ENCODE measurements at regions not wholly inside any gene's neighbourhood (a gene's known extent, or its start where the extent isn't known, plus 50 kb on each side); places are given as distances from the start of the nearest gene placed in this dataset.
"Not testable (repeated sequence)": the region's sequence is repeated elsewhere in the genome, so short reads cannot be mapped to it uniquely, and the experiment has no call there.

DNA sequence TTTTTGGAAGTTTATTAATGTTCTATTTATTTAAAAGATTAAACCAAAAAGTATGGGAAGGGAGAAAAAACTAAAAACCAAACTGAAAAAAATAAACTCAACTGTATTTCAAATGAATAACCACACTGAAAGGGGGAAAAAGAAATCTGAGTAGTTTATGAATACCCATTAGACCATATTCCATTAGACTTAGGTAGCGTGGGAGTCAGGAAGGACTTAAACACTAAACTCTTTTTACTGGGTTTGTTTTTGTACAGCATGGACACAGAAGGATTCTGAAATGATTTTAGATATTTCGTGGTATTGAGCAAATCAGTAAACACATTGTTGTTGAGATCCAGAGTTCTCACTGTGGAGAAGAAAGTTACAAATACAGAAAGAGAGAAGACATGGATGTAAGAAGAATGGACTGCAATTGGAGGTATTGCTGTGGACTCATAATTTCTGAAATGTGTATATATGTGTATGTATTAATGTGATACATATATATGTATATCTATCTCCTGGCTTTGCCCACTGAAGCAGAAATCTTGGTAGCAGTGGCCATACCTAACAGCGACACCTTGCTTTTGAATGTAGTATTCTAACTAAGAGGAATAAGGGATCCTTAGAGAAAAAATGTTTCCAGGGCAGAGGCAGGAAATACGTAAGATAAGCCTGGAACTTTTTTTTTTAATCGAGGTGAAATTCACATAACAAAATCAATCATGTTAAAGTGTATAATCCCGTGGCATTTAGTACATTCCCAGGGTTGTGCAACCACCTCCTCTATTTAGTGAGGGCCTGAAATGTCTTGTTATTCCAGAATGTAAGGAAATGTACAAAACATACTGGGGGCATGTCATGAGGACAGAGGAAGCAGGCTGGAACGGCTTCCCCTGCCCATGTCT is 228.8 kb downstream of the SMARCA2 start:
- DNase-seq (ENCODE audit: low spot score), result no peak

- no peak for DNase-seq (ENCODE audit: low spot score)
Observed at GRCh38 chr9:2247340-2247739, 232.2 kb downstream of the SMARCA2 start.

- no peak for DNase-seq (ENCODE audit: low spot score)
Observed at GRCh38 chr9:2248768-2249265, 233.7 kb downstream of the SMARCA2 start.

DNA sequence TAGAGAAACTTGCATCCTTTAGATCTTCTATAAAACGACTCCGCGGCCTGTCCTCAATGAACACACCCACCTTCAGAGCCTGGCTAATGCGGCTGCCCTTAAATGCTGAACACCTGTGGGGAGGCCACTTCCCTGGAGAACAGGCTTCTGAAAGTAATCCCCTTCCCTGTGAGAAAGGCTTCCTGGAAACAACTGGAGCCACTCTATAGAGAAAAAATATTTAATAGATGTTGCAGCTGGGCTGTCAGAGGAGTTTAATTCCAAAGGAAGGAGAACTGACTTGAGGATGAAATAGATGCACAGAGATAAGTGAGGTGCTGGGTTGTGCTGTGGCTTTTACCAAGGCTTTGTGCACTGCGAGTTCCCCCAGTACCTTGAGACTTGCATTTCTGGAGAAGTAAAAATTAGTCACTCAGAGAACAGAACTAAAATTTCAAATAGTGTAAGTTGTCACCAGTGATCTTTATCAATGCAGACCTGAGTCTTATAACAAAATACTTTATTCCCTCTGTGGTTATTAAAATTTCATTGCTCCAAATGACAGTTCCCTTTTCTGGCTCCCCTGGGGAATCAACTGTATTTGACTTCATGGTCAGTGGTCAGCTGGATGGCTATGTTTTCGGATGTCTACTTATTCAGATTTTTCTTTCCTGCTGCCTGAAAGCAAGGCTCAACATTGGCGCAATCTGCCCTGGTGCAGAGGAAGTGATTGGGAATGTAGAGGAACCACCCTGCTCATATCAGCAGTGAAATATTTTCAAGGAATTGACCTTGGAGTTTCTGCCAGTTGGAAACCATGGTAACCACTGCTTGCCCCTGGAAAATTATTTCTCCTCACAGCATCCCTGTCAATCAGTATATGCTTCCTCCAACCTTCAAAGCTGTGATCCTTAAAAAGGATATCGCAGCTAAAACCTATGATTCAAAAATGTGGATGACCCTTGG is 238.8 kb downstream of the SMARCA2 start:
- no peak for DNase-seq (ENCODE audit: low spot score)

DNA sequence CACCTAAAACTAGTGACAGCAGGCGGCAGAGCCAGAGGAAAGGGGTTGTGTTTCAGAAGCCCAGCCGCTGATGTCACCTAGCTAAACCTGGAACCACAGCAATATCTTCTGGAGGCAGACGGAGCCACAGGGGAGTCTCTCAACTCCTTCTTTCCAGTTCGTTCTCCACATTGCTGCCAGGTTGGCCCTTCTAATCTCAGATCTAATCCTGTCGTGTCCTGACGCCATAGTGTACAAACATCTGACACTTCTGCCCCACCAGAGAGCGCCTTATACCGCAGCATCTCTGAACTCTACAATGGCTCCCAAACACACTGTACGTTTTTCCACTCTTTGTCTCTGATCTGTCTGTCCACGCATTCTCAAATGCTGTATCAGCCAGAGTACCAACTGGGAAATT is 240.0 kb downstream of the SMARCA2 start:
- no peak for DNase-seq (ENCODE audit: low spot score)

DNA sequence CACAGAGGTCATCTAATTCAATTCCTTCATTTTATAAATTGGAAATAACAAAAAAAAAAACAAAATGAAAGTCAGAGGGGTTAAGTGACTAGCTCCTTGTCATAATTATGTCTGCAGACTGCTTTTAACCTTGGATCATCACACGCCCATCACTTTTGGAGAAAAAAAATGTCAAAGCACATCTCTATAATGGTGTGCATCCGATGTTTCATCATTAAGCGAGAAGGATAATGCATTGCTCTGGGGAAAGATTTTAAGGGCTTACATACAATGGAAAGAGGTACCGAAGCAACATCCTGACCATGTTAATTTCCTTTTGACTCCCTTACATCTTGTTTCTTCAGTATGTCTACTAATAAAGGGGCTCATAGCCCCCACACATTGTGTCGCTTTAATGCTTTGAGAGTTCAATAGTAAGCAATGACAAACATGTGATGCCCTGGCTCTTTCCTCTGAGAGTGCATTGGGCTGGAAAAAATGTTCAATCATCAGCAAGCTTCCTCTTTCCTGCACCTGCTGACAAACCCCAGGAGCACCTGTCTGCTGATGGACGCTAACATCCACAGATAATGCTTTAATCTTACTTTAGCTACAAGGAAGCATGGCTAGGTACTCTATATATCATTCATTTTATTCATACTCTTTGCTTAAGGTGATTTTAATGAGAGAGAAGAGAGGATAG is 242.2 kb downstream of the SMARCA2 start:
- no peak for DNase-seq (ENCODE audit: low spot score)

DNA sequence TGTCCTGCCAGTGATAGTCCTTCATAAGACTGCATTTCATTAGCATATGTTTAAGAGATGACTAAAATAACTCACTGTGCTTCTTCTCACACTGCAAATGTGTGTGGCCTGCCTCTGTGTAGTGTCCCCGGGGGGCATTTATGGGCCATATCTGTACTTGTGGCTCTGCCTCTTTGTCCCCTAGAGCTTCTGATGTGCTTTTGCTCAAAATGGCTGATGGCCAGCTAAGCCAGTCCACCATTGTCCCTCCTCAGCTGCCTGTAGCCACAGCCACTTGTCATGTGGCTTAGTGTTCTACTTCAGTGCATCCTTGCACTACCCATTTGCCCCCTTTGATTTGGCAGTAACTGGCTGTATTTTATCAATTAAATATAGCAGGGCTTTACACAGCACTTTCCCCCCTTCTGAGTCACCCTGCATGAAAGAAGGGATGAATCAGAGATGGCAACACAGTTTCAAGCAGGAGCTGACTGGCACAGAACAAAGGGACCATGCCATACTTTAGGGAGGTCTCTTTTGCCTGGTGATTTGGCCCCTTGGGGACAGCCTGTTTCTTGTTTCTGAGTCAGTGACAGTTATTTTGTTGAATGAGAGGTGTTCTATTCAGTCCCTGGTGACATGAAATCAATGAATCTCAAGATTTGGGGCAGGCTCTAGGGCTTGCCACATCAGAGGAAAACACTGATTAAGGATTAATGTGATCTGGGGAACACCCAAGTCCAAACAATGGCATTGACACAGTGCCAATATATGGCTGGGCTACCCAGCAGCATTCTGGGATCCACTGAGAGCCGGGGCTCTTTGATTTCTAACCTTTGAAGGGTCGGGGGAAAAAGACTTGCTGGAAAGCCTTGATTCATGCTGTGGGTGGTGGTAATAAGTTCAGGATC is 245.5 kb downstream of the SMARCA2 start:
- peak; percentile 29 for DNase-seq (ENCODE audit: low spot score)

- no peak for DNase-seq (ENCODE audit: low spot score)
Observed at GRCh38 chr9:2261421-2262103, 246.4 kb downstream of the SMARCA2 start.

DNA sequence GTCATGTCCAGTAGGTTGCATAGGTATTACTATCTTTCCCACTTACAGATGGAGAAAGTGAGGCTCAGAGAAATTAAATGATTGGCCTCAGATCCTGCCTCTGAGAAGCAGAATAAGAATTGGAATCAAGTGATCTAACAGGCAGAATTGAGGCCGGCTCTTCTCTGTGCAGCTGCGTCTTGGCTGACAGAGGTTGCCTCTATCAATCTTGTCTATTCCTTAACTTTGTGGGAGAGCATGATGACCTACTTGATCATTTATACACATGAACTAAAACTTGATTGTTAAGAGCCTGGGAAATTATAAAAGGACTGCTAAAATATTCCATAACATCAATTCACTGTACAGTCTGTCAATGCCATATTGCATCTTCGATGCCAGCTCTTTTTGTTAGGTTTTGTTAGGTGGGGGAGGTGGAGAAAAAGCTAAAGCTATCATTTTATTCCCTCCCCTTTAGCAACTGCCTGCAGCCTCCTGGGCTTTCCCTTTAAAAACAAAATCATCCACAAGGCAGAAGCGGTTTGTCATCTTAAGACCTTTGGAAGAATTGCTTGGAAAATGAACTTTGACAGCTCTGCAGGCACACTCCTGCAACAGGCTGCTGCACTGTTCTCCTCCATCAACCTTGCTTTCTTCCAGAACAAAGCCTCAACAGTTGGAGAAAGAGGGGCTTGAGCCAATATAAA is 247.4 kb downstream of the SMARCA2 start:
- DNase-seq (ENCODE audit: low spot score), result no peak

DNA sequence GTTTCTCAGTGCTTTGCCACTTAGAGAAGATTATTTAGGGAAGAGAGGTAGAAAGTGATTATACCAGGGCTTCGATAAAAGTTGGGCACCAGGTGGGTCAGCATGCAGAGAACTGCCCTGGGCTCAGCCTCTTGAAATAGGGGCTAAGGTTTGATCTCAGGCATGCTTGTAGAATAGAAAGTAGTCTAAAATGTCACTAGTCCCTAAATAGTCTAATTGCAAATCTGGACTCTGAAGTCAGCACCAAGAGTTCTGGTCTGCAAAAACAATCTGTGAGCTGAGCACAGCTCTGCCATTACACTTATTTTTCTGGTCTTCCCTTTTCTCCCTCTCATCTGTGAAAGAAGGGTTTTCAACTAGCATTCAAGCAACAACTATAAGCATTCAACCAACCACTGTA is 248.0 kb downstream of the SMARCA2 start:
- DNase-seq (ENCODE audit: low spot score), result no peak

GRCh38 chr9:2263665-2264064 is 248.5 kb downstream of the SMARCA2 start:
- DNase-seq (ENCODE audit: low spot score), result no peak

DNA sequence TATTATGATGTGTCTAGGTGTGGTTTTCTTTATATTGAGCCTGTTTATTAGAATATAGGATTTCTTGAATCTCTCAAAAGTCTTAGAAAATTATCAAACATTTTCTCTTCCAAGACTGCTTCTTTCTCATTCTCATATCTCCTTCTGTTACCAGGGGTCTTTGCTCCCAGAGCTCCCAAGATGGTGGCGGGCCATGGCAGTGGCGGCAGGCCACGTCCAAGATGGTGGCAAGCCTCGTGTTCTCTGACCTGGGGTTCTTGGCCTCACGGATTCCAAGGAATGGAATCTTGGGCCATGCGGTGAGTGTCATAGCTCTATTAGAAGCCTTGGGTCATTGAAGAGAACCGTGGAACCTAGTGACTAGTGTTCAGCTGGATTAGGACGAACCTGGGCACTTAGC is 248.9 kb downstream of the SMARCA2 start:
- DNase-seq (ENCODE audit: low spot score), result no peak

DNA sequence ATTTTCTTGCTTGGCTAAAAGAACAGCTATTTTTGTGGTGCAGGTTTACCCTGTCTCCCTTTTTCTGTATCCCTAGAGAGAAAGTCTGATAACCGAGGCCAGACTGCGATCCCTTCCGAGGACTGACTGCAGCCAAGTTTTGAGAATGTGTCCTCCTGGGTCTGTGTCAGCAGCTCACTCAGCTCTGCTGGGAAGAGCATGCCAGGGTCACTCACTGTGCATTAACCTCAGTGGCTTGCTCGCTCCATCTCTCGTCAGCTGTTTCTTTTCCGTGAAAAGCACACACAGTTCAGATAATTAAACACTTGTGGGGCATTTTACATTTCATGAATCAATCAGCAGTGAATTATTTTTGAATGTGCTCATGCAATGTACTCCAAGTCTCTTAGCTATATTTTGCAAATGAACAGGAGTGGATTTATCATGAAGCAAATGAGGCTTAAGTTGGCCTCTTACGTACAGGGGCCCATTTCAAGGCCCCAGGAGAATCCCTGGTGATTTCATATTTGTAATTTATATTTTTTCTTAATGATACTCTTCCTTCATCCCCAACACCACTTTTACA is 252.1 kb downstream of the SMARCA2 start:
- no peak for DNase-seq (ENCODE audit: low spot score)

GRCh38 chr9:2269778-2270177 is 254.6 kb downstream of the SMARCA2 start:
- no peak for DNase-seq (ENCODE audit: low spot score)

GRCh38 chr9:2270565-2270964 is 255.4 kb downstream of the SMARCA2 start:
- no peak for DNase-seq (ENCODE audit: low spot score)

- DNase-seq (ENCODE audit: low spot score), result peak; percentile 9
Observed at GRCh38 chr9:2271426-2271825, 256.3 kb downstream of the SMARCA2 start.

GRCh38 chr9:2274762-2275161 is 259.6 kb downstream of the SMARCA2 start:
- DNase-seq (ENCODE audit: low spot score), result no peak

GRCh38 chr9:2276296-2276695 is 261.1 kb downstream of the SMARCA2 start:
- DNase-seq (ENCODE audit: low spot score), result no peak

GRCh38 chr9:2277133-2277532 is 262.0 kb downstream of the SMARCA2 start:
- not testable (repeated sequence) for DNase-seq (ENCODE audit: low spot score)

- DNase-seq (ENCODE audit: low spot score), result not testable (repeated sequence)
Observed at GRCh38 chr9:2277644-2278043, 262.5 kb downstream of the SMARCA2 start.
